GM18498 (cell line): ENCODE measurements at regions not wholly inside any gene's neighbourhood (a gene's known extent, or its start where the extent isn't known, plus 50 kb on each side); places are given as distances from the start of the nearest gene placed in this dataset.
"Not testable (repeated sequence)": the region's sequence is repeated elsewhere in the genome, so short reads cannot be mapped to it uniquely, and the experiment has no call there.

Source experiments
- ATAC-seq: cut with Tn5 transposase; IDR thresholded peaks from one replicate; pipeline ENCODE4 v1.9.1; 2021; ENCODE audit warnings: mild to moderate bottlenecking, moderate library complexity; ENCODE audit not compliant: unreplicated experiment

DNA sequence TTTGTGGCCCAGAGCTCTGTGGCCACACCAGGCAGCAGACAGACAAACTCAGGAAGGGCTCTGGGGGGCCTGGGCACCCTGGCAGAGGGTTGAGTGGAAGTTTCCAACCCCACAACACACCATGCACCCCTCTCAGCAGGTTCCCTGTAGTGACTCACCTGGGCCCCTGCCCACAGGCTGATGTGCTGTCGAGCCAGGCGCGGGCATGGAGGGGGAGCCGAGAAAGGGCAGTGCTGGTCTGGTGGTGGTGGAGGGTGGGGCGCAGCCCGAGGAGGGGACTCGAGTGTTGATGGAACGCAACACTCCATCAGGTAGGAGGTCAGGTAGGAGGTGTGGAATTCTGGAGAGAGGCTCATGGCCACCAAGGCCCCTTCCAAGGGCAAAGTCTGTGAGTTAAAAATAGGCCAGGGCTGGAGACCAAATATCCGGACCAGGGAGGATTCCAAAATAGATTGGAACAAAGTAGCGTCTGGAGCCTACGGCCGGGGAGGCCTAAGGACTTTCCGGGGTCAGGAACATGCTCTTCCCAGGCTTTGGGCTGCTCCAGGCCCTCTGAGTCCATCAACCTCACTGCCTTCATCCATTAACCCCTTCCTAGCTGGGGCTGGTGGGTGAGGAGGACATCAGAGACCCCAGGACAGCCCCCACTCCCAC, 191.5 kb upstream of the AJAP1 start:
- ATAC-seq: no peak

DNA sequence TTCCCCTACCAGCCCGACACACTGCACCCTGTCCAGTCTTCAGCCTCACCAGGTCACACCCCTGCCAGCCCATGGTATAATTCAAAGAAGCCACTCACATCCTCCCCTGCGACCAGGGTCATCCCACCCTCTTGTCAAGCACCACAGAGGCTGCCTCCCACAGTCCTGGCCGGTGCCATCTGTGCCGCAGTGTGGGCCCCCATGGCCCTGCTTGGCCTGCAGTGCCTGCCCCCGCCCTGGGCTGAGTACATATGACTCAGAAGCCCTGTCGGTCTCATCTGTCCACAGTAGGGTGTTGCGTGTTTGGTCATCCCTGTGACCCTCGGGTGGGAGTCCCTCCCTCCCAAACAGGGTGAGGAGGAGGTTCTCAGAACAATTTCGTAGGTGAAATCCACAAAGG, 190.8 kb upstream of the AJAP1 start:
- ATAC-seq: no peak

DNA sequence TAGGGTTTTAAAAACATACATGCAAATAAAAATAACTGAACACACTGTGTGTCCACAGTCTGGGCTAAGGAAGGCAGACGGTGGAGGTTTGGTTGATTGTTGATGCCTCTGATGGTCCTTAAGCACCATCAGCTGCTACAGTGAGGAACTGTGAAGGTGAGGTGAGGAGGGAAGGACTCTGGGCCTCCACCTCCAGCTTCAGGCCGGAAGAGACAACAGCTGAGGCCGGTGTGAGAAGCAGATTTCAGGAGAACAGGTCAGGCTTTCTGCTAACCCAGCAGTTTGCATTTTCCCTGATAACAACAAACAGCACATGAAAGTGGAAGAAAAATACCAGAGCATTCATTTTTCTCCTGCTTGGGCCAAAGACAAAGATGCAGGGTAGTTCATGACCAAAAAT, 189.9 kb upstream of the AJAP1 start:
- ATAC-seq: no peak

DNA sequence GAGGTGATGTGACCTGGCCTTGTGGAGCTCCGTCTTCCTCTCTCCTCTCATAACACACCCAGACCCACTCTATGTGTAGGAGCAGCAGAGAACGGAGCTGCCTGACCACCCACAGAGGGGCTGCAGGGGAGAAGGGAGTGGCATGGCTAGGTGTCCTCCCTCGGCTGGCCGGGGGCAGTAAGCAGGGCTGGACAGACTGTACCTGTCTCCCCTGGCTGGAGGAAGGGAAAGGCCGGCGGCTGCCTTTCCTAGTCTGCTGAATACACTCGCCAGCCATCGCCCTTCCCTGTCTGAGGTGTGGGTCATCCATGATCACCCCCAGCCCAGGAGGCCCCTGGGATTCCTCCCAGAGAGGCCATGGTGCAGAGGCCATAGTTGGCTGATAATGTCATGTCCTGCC, 187.2 kb upstream of the AJAP1 start:
- no peak for ATAC-seq

DNA sequence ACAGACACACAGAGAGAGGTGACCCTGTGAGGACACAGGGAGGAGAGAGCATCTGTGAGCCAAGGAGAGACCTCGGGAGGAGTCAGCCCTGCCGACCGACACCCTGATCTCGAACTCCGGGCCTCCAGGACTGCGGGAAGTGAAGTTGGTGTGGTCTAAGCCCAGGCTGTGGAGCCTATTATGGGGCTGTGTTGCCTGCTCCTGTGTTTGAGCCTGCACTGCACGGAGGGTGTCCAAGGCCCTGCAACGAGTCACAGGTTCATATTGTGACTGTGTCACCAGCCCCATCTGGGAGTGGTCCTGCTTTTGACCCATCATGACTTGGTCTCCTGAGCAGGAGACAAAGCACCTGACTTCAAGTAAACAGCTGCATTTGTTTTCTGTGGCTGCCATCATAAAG, 186.0 kb upstream of the AJAP1 start:
- ATAC-seq: no peak

DNA sequence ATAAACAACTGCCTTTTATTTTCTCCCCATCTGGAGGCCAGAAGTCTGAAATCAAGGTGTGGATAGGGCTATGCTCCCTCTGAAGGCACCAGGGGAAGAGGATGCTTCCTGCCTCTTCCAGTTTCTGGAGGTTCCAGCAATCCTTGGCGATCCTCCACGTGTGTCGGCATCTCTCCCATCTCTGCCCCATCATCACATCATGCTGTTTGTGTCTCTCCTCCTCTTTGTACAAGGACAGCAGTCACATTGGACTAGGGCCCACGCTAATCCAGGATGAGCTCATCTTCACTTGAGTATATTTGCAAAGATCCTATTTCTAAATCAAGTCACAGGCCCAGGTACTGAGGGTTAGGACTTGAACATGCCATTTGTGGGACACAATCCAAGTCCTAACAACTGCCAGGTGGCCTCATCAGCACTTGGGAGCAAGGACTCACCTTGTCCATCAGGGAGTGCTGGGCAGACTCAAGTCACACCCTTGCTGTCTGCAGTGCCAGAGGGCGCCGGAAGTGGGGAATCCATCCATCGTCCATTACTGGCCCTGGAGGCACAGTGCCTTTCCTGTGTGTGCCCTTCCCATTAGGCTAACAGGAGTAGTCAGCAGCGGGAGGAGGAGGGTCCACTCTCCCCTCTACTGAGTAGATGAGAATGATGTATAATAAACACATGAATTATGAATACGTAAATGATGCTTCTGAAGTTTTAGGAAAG, 185.4 kb upstream of the AJAP1 start:
- ATAC-seq: no peak

DNA sequence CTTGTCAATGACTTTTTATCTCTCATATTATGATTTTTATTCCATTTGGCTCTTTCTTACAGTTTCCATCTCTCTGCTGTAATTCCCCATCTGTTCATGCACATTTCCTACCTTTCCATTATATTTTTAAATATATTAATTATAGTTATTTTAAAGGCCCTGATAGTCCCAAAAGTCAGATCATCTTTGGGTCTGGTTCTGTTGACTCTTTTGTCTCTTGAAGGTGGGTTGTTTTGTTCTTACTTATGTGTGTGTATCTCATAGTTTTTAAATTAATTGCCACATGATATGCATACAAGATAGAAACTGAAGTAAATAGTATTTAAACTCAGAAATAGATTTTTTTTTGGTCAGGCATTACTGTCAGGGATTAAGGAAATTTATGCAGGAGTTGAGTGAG, 178.0 kb upstream of the AJAP1 start:
- ATAC-seq: no peak

DNA sequence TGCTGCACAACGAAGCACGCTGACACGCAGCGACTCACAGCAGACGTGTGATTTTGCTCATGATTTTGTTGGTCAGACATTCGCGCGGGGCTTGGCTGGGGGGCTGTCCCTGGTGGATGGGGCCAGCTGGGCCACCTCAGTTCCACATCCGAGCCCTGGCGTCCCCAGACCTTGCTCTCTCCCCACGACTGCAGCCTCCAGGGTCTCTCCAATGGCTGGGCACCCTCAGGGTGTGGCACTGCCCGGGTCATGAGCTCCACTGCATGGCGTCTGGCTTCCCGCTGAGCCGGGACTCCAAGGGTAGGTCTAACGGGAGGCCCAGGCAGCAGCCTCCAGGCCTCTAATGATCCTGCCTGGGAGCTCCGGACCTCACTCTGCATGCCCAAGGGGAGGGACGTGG, 173.0 kb upstream of the AJAP1 start:
- no peak for ATAC-seq

DNA sequence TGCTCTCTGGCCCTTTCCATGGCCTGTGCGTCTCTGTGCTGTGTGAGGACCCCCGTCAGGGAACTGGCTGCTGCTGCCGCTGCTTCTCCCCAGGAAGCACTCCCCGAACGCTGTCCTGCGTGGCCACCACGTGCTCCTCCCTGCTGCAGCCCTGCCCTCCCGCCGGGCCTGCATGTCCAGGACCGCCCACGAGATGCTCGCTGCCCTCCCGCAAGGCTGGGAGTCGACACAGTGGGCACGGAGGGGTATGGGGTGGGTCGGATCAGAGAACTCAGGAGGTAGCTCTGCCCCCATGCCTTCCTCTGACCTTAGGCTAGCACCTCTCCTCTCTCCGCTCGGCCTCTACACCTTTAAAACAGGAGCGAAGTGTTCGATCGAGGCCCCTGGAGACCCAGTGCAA, 171.9 kb upstream of the AJAP1 start:
- ATAC-seq: no peak

DNA sequence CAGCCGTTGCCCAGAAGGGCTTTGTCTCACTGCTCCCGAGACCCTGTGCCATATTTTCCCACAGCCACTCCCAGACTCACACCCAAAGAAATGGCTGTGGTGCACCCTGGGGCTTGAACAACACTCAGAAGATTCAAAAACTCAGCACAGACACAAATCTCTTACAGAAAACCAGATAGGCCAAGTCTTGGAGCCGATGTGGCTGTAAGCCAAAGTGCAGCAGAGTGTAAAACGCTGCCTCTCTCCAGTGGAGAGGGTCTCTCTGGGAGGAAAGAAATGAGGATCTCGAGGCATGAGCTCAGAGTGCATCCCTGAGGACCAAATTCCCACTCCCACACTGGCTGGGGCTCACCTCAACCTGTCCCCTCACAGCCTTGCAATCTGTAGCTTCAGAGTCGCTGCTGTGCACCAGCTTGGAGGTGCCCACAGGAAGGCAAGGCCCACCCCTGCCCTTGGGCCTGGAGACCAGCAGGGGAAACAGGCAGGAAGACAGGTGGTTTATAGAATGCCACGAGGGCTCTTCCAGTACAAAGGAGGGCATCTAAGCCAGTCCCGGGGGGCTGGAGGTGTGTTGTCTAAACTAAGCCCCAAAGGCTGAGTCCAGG, 171.3 kb upstream of the AJAP1 start:
- no peak for ATAC-seq

DNA sequence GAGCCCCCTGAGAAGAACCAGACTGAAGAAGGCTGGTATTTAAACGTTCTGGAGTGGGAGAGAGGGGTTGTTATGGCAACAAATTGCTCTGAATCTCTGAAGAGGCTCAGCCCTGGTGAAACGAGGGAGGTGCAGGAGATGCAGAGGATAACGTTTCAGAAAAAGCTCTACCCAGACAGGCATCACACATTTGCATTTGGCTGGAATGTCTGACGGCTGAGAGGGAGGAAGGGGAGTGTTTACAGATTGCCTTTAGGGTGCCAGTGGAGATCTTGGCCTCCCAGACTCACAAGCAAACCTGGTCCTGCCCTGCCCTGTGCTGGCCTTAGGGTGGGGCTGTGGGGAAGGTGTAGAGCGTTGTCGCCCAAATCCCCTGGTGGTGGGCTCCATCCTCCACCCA, 169.0 kb upstream of the AJAP1 start:
- ATAC-seq: no peak

DNA sequence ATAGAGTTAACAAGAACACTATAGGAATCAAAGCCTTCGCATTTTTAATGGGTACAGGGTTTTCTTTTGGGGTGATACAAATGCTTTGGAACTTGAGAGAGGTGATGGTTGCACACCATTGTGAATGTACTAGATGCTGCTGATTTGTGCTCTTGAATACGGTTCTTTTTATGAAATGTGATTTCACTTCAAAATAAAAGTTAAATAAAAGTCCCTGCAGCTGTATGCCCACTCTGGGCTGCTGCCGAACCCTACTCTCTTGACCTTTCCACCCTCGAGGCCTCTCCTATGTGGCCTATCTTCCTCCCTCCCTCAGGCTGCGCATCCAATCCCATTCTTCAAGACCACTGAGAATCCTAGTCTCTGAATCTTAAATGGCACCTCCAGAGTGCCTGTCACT, 168.5 kb upstream of the AJAP1 start:
- no peak for ATAC-seq

DNA sequence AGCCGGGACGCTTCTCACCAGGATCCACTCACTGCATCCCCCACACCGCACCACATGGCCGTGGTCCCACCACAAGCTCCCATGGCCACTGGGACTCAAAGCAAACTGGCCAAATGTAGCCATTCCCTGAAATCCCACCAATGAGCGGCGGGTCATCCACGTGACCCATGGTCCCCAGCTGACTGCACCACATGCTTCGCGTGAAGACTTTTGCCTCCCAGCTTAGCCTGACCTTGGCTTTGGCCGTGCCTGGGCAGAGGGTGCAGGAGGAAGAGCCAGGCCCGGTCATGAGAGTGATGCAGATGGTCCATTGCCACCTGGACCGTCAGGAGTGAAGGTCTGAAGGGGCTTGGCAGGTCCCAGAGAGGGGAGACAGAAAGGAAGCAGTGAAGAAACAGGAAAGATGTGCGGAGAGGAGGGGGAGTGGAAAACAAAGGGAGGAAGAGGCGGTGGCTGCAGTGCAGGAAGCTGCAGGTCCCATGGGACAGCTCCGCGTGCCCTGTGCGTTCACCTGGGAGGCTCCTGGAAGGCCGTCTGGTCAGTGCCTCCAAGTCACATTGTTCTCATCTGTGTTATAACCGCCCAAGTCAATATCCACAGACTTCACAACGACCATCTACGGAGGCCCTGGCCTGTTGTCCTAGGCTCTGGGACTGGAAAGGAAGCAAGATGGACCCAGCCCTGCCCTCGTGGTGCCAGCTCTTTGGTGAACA, 167.8 kb upstream of the AJAP1 start:
- ATAC-seq: no peak

DNA sequence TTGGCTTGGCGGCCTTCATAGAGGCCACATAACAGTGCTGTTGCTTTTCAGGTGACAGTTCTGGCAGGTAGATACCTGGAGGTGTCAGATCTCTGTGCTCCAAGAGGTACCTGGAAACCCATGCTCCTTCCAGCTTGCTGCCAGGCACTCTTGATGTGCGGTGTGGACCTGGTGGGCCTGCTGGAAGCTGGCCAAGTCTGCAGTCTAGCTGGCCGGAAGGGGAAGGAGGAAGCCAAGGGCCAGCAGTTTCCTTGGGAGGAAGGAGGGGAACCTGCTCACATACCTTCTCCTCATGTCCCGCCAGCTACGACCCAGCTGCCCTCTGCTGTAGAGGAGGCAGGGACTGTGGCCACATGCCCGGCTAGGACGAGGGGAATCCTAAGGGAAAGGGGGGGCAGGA, 166.4 kb upstream of the AJAP1 start:
- ATAC-seq: no peak

DNA sequence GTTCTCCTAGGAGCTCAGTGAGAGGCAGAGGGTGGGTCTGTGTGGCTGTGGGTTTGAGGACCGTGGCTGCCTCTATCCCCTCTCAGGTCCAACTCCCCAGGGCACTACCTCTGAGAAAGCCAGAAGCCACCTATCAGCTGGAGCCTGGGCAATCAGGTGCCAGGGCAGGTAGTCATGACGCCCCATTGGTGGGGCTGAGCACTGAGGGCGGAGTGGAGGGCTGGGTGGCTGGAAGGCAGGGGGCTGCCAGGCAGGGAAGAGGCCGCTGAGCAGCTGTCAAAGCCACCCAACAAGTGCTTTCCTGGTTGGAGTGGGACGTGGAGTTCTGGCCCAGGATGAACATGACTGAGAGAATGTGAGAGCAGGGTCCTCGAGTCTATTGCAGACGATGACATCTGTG, 164.9 kb upstream of the AJAP1 start:
- ATAC-seq: no peak

DNA sequence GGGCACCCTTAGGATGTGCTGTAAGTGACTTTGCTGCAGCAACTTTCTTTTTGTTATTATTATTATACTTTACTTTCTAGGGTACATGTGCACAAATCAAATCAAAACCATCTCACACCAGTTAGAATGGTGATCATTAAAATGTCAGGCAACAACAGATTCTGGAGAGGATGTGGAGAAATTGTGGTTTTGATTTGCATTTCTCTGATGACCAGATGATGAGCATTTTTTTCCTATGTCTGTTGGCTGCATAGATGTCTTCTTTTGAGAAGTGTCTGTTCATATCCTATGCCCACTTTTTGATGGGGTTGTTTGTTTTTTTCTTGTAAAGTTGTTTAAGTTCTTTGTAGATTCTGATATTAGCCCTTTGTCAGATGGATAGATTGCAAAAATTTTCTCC, 164.4 kb upstream of the AJAP1 start:
- not testable (repeated sequence) for ATAC-seq

DNA sequence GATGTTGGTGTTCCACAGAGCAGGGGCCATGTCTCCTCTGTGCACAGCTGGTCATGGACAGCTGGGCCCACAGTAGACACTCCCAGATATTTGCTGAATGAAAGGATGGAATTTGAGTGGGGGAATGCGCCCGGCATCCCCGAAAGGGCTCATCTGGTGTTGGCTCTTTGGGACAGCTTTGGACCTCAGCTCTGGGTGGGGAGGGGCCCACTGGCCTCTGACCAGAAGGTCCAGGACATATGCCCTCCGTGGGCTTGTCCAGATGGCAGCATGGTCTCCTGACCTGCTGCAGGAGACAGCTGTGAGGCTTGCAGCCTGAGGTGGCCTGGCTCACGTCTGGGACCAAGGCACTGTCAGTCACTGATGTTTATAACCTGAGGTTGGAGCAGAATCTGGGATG, 160.4 kb upstream of the AJAP1 start:
- ATAC-seq: no peak

DNA sequence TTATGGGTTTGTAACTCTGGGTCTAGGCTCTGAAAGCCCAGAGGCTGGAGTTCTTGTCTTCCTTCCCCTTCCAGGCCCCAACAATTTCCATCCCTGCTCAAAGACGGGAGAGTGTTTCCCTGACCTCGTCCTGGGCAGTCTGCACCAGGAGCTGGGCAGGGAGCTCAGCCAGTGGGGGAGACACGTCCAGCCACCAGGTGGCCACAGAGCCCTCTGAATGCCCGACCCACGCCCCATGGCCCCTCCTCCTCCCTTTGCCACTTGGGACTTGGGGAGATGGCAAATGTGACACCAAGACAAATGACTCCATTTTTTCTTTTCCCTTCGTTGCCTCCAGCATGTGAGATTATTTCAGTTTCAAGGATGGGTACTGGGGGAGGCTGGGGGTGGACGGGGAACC, 159.9 kb upstream of the AJAP1 start:
- ATAC-seq: no peak

DNA sequence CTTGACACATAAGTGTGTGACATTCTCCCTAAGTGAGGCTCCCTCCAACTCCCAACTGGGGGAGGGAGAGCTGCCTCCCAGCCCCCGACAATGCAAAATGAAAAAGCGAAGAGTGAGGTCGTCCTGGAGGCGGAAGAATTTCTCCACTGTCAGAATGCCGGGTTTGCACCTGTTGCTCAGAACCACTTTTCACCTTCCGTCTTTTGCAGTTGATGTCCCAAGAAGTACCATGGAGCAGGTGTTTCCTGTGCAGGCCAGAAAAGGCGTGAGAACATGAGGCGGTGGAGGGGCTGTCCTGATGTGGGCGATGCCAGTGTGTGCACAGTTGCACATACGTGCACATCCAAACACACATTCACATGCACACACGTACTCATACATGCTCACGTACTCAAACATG, 158.6 kb upstream of the AJAP1 start:
- no peak for ATAC-seq

DNA sequence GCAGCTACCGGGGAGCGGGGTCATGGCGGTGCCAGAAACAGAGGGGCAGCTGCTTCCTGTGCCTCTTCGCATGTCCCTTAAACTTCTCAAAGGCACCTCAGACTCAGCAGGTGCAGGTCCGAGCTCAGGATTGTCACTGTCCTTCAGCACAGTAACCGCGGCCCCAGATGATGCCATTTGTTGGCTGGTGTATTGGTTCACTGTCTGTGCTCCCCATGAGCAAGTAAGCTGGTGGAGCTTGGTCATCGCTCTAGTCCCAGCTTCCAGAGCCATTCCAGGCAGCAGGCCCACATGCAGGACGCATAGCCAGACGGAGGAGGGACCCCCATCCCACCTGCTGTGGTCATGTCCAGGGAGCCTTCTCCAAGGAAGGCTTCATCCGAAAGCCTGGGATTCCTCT, 154.0 kb upstream of the AJAP1 start:
- ATAC-seq: no peak

DNA sequence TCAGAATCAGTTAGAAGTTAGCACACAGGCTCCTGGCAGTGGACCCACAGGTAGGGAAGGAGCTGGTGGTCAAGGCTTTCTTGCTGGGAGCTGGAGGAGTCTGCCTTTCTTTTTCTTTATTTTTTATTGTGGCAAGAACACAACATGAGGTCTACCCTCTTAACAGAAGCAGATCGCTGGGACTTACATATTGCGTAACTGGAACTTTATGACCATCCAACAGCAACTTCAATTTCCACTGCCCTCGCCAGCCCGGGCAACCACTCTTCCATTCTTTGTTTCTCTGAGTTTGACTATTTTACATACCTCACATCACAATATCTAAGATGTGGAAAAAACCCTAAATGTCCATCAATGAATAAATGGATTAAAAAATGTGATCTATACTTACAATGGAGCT, 147.8 kb upstream of the AJAP1 start:
- ATAC-seq: no peak

DNA sequence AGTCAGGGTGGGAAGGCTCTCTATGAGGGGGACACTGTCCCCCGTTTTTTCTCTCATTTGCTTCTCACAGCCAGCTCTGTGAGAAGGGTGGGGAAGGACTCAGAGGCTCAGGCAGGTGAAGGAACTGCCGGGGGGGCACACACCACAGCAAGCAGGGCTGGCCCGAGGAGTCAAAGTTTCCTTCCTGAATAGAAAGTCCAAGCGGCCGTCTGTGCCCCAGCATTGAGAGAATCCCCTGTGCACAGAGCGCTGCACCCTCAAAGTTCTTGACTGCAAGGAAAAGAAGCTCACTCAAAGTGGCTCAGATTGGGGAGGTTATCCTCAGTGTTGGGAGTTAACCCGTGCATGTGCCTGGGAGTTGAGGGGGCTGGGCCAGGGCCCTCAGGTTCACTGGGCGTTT, 145.2 kb upstream of the AJAP1 start:
- ATAC-seq: no peak
